MCF 10A (cell line): ENCODE measurements at regions not wholly inside any gene's neighbourhood (a gene's known extent, or its start where the extent isn't known, plus 50 kb on each side); places are given as distances from the start of the nearest gene placed in this dataset.

ENCODE experiments used
- BruUV-seq: library from RNA; stranded (reverse); fragments of 400-500 nt; replicated peaks from 2 replicates; lab custom pipeline; 2021; lab: Mats Ljungman, UMichigan
- CTCF ChIA-PET: fragments of 300-600 bp; sonication (Branson Sonifier 250); formaldehyde crosslinking; extraction: SDS; loops from one replicate; lab custom pipeline; 2021; ENCODE audit warnings: antibody characterized with exemption, inconsistent platforms; lab: Yijun Ruan, JAX
- POLR2A ChIA-PET: fragments of 300-600, 350-650 bp; sonication (Branson Sonifier 250); formaldehyde crosslinking; extraction: SDS; loops from one replicate; lab custom pipeline; 2020; ENCODE audit warnings: antibody characterized with exemption, inconsistent platforms; lab: Yijun Ruan, JAX
- DNase-seq: peaks from one replicate; pipeline ENCODE4 v3.0.0-alpha.2; 2018; ENCODE audit not compliant: unreplicated experiment
- H3K27ac Mint-ChIP-seq: one replicate; pipeline ENCODE4 v1.8.0; 2022; ENCODE audit warnings: mild to moderate bottlenecking, low read depth, mixed read lengths; ENCODE audit not compliant: unreplicated experiment
- H3K27me3 Mint-ChIP-seq: one replicate; pipeline ENCODE4 v1.8.0; 2022; ENCODE audit warnings: mixed read lengths; ENCODE audit not compliant: insufficient read depth, unreplicated experiment
- H3K36me3 Mint-ChIP-seq: one replicate; pipeline ENCODE4 v1.8.0; 2022; ENCODE audit warnings: mild to moderate bottlenecking, moderate library complexity, mixed read lengths; ENCODE audit not compliant: insufficient read depth, unreplicated experiment
- H3K4me1 Mint-ChIP-seq: one replicate; pipeline ENCODE4 v1.8.0; 2022; ENCODE audit warnings: mixed read lengths; ENCODE audit not compliant: insufficient read depth, unreplicated experiment
- H3K4me3 Mint-ChIP-seq: one replicate; pipeline ENCODE4 v1.8.0; 2022; ENCODE audit warnings: mild to moderate bottlenecking, moderate library complexity, mixed read lengths; ENCODE audit not compliant: unreplicated experiment
- H3K9me3 Mint-ChIP-seq: one replicate; pipeline ENCODE4 v1.8.0; 2022; ENCODE audit warnings: mixed read lengths; ENCODE audit not compliant: unreplicated experiment
- CTCF ChIP-seq: fragments of 200-600 bp; IDR thresholded peaks from one replicate; pipeline ENCODE4 v1.8.0; 2022; ENCODE audit warnings: antibody characterized with exemption, mild to moderate bottlenecking; ENCODE audit not compliant: unreplicated experiment
- intact Hi-C: fragments of 100-400 bp; cut with micrococcal nuclease; formaldehyde crosslinking; loops from 2 replicates; pipeline ENCODE4 v1.14.1; 2022

- ChIA-PET CTCF (interaction anchor here (0.7 to 1.2 kb wide), 5 partner anchors 12 to 517 kb away, joined by 3 to 4 read pairs (median 3); no protein-coding TSS in a partner anchor), POLR2A (interaction anchor here (0.6 kb wide), 1 partner anchor 11 kb away, joined by 3 read pairs; no protein-coding TSS in a partner anchor)
- peak; percentile 37 for TF ChIP-seq CTCF
- H3K4me1 Mint-ChIP-seq = no peaks in the 10 kb centered on the region
- H3K36me3 Mint-ChIP-seq = no peaks in the 10 kb centered on the region
- BruUV-seq = no TSS peak
- intact Hi-C loops = loop anchor here (1.0 kb wide), 1 partner anchor 876 kb away; no protein-coding TSS in a partner anchor
- peak; percentile 46 for DNase-seq
- H3K9me3 Mint-ChIP-seq = peaks cover 8% of the 10 kb centered on the region
- peaks cover 21% of the 10 kb centered on the region for H3K27me3 Mint-ChIP-seq
- H3K4me3 Mint-ChIP-seq = no peak overlapping the region
- H3K27ac Mint-ChIP-seq = no peak overlapping the region
Observed at GRCh38 chr11:71342951-71343827, 90.8 kb upstream of the SHANK2 start.

GRCh38 chr11:71342116-71342515, 89.7 kb upstream of the SHANK2 start:
- no peaks in the 10 kb centered on the region for H3K36me3 Mint-ChIP-seq
- no peak overlapping the region for H3K4me3 Mint-ChIP-seq
- peaks cover 10% of the 10 kb centered on the region for H3K27me3 Mint-ChIP-seq
- intact Hi-C loops = no loop called here
- CTCF ChIA-PET = no interaction called here
- no peak for TF ChIP-seq CTCF
- peaks cover 6% of the 10 kb centered on the region for H3K9me3 Mint-ChIP-seq
- H3K4me1 Mint-ChIP-seq = no peaks in the 10 kb centered on the region
- POLR2A ChIA-PET = no interaction called here
- no TSS peak for BruUV-seq
- no peak overlapping the region for H3K27ac Mint-ChIP-seq
- peak; percentile 30 for DNase-seq

- Mint-ChIP-seq H3K9me3 (peaks cover under 1% of the 10 kb centered on the region), H3K27ac (no peak overlapping the region), H3K27me3 (peaks cover 5% of the 10 kb centered on the region), H3K4me3 (no peak overlapping the region), H3K36me3 (no peaks in the 10 kb centered on the region), H3K4me1 (no peaks in the 10 kb centered on the region)
- CTCF ChIA-PET = interaction anchor here (1.5 kb wide), 1 partner anchor 13 kb away, joined by 4 read pairs; no protein-coding TSS in a partner anchor
- TF ChIP-seq CTCF = no peak
- intact Hi-C loops = no loop called here
- no TSS peak for BruUV-seq
- DNase-seq = no peak
- POLR2A ChIA-PET = no interaction called here
Observed at GRCh38 chr11:71341596-71341995, 89.2 kb upstream of the SHANK2 start.

GRCh38 chr11:71341173-71341572, 88.8 kb upstream of the SHANK2 start:
- no peak for TF ChIP-seq CTCF
- no peak for DNase-seq
- intact Hi-C loops = no loop called here
- Mint-ChIP-seq H3K9me3 (no peaks in the 10 kb centered on the region), H3K36me3 (no peaks in the 10 kb centered on the region), H3K4me1 (no peaks in the 10 kb centered on the region), H3K27me3 (peaks cover under 1% of the 10 kb centered on the region), H3K27ac (no peak overlapping the region), H3K4me3 (no peak overlapping the region)
- CTCF ChIA-PET = interaction anchor here (1.5 kb wide), 1 partner anchor 13 kb away, joined by 4 read pairs; no protein-coding TSS in a partner anchor
- BruUV-seq = no TSS peak
- POLR2A ChIA-PET = no interaction called here
